Lower leg skin (tissue), 3 donors: ENCODE measurements at regions not wholly inside any gene's neighbourhood (a gene's known extent, or its start where the extent isn't known, plus 50 kb on each side); places are given as distances from the start of the nearest gene placed in this dataset.

Experiments used
- POLR2A ChIP-seq, 2 donors: fragments of 450-650 bp; IDR thresholded peaks; one replicate each; pipeline ENCODE4 v1.6.1; 2016 to 2017; ENCODE audit warnings: antibody characterized with exemption in 2 of 2, mild to moderate bottlenecking in 1 of 2, moderate library complexity in 1 of 2
- TF ChIP-seq, protein P1 (sequence below), 3 donors: fragments of 450-650 bp; IDR thresholded peaks; one replicate each; pipeline ENCODE4 v1.5.1; 2016; ENCODE audit warnings: antibody characterized with exemption in 3 of 3, mild to moderate bottlenecking in 3 of 3, moderate library complexity in 2 of 3

DNA sequence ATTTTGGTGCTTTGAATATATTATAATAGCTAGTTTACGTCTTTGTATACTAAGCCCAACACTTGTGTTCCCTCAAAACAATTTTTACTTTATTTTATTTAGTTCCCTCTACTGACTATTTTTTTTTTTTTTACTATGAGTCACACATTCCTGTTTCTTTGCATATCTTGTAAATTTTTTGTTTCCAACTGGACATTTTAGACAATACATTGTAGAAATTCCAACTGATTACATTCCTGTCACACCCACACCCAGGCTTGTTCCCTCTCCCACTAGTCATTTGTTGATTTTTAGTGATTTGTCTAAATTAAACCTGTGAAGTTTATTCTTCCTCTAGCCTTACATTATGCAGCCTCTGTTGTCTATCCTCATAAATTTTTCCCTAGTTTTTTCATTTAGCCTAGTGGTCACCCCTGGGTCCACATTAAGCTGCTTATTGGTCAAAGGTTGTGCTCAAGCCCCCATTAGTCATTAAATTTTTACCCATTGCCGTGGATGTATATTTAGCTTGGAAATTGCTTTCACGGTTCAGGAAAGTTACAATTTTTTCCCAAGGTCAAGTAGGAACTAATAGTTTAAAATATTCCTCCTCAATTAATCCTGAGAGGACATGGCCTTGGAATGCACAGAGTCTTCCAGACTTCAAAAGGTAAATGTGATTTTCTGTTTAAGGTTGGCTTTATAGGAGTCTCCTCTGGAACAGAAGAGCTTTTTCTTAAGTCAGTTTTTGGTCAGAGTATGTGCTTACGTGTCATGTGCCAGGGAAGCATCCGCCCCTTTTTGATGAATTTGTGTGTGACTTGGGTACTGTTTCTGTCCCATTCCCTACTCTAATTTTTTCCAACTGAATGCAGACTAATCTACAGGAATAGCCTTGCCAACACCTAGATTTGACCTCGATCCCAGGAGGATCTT, 207.6 kb upstream of the TMEM72 start:
- TF ChIP-seq, protein P1, sequence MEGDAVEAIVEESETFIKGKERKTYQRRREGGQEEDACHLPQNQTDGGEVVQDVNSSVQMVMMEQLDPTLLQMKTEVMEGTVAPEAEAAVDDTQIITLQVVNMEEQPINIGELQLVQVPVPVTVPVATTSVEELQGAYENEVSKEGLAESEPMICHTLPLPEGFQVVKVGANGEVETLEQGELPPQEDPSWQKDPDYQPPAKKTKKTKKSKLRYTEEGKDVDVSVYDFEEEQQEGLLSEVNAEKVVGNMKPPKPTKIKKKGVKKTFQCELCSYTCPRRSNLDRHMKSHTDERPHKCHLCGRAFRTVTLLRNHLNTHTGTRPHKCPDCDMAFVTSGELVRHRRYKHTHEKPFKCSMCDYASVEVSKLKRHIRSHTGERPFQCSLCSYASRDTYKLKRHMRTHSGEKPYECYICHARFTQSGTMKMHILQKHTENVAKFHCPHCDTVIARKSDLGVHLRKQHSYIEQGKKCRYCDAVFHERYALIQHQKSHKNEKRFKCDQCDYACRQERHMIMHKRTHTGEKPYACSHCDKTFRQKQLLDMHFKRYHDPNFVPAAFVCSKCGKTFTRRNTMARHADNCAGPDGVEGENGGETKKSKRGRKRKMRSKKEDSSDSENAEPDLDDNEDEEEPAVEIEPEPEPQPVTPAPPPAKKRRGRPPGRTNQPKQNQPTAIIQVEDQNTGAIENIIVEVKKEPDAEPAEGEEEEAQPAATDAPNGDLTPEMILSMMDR (IDR thresholded peaks at IDR 0.05), result no peak
- no peak for TF ChIP-seq POLR2A (IDR thresholded peaks at IDR 0.05)
